ENCODE measurements at regions not wholly inside any gene's neighbourhood (a gene's known extent, or its start where the extent isn't known, plus 50 kb on each side); places are given as distances from the start of the nearest gene placed in this dataset.

- ChIA-PET POLR2A (no interaction called here), CTCF (no interaction called here), RAD21 (ENCODE audit: low non-redundant PET in 1 of 2, low total read pairs in 2 of 2, uncharacterized antibody in 2 of 2, unreplicated experiment in 2 of 2) (no interaction called here)
- no peak overlapping the region for H2AFZ ChIP-seq (ENCODE audit: low read depth, low read length, poor library complexity, severe bottlenecking)
- H4K20me1 ChIP-seq (ENCODE audit: insufficient read depth): no peaks in the 10 kb centered on the region
- intact Hi-C loops (cut with micrococcal nuclease): no loop called here
- no peak overlapping the region for H3K4me2 ChIP-seq (ENCODE audit: low read length)
- no TSS peak for BruUV-seq (replicated peaks)
- no peaks in the 10 kb centered on the region for H3K27me3 ChIP-seq (ENCODE audit: insufficient read depth, low read length)
- DNase-seq (ENCODE audit: low read depth, low spot score): no peak
- H3K27ac ChIP-seq (ENCODE audit: low read depth, low read length): no peak overlapping the region
- no peaks in the 10 kb centered on the region for H3K9me3 ChIP-seq (ENCODE audit: control insufficient read depth in 1 of 2, insufficient read depth in 1 of 2, low read depth in 1 of 2, low read length in 2 of 2)
- no peaks in the 10 kb centered on the region for H3K36me3 ChIP-seq (ENCODE audit: control insufficient read depth in 1 of 2, insufficient read depth in 2 of 2, low read length in 2 of 2)
- H3K79me2 ChIP-seq (ENCODE audit: insufficient read depth, low read length): no peaks in the 10 kb centered on the region
- ATAC-seq: no peak
- H3K4me1 ChIP-seq (ENCODE audit: control insufficient read depth in 1 of 2, insufficient read depth in 2 of 2, low read length in 2 of 2): no peaks in the 10 kb centered on the region
- no peaks in the 10 kb centered on the region for H3K9me2 ChIP-seq (ENCODE audit: insufficient read depth)
- no peak overlapping the region for H3K9ac ChIP-seq (ENCODE audit: low read length)
- no peak overlapping the region for H3K4me3 ChIP-seq (replicated peaks in 1 of 2; ENCODE audit: low read depth in 1 of 2, low read length in 2 of 2)
- TF ChIP-seq RAD21 (IDR thresholded peaks at IDR 0.05; ENCODE audit: low read depth) (no peak), SP1 (IDR thresholded peaks at IDR 0.05; ENCODE audit: low read depth) (no peak), ZFX (IDR thresholded peaks at IDR 0.05) (no peak), REST (IDR thresholded peaks at IDR 0.05; ENCODE audit: low read depth) (no peak), POLR2A (IDR thresholded peaks at IDR 0.05; ENCODE audit: borderline replicate concordance, extremely low read depth, insufficient read depth, insufficient read length) (no peak), TCF7L2 (IDR thresholded peaks at IDR 0.05; ENCODE audit: borderline replicate concordance, extremely low read depth, insufficient read depth, insufficient read length) (no peak), CTCF (IDR thresholded peaks at IDR 0.05 in 2 of 3, conservative IDR thresholded peaks at IDR 0.05 in 1 of 3; ENCODE audit: borderline replicate concordance in 1 of 3, insufficient read depth in 1 of 3, low read depth in 2 of 3, low read length in 2 of 3) (no peak)
These were observed 214.4 kb downstream of the HS3ST1 start for GRCh38 chr4:11214281-11214680.
